Hepatocyte (in vitro differentiated cells): ENCODE measurements at regions not wholly inside any gene's neighbourhood (a gene's known extent, or its start where the extent isn't known, plus 50 kb on each side); places are given as distances from the start of the nearest gene placed in this dataset.

ENCODE experiments used
- DNase-seq: peaks from one replicate; pipeline ENCODE4 v3.0.0-alpha.2; 2016; ENCODE audit warnings: low spot score
- H2AFZ ChIP-seq: fragments of 200-600 bp; sonication (generic); 2 replicates; pipeline ENCODE4 v1.6.0; 2016; ENCODE audit warnings: antibody characterized with exemption, mild to moderate bottlenecking
- H3K27ac ChIP-seq: fragments of 200-600 bp; sonication (generic); 2 replicates; pipeline ENCODE4 v1.5.1; 2016; ENCODE audit warnings: mild to moderate bottlenecking
- H3K27me3 ChIP-seq: fragments of 200-600 bp; sonication (generic); 2 replicates; pipeline ENCODE4 v1.6.1; 2016
- H3K36me3 ChIP-seq: fragments of 200-600 bp; sonication (generic); replicated peaks from 2 replicates; pipeline ENCODE4 v1.5.1; 2016; ENCODE audit warnings: low read depth; ENCODE audit not compliant: insufficient read depth
- H3K4me1 ChIP-seq: fragments of 200-600 bp; sonication (generic); 2 replicates; pipeline ENCODE4 v1.5.1; 2016; ENCODE audit warnings: mild to moderate bottlenecking, moderate library complexity; ENCODE audit not compliant: insufficient read depth
- H3K4me2 ChIP-seq: fragments of 200-600 bp; sonication (generic); 2 replicates; pipeline ENCODE4 v1.6.0; 2016
- H3K4me3 ChIP-seq: fragments of 200-600 bp; sonication (generic); 2 replicates; pipeline ENCODE4 v1.5.1; 2016; ENCODE audit warnings: mild to moderate bottlenecking
- H3K79me2 ChIP-seq: fragments of 200-600 bp; sonication (generic); 2 replicates; pipeline ENCODE4 v1.6.0; 2017; ENCODE audit warnings: mild to moderate bottlenecking
- H3K9me2 ChIP-seq: fragments of 200-600 bp; sonication (generic); replicated peaks from 2 replicates; pipeline ENCODE4 v1.6.0; 2017; ENCODE audit warnings: mild to moderate bottlenecking; ENCODE audit not compliant: insufficient read depth
- H3K9me3 ChIP-seq: fragments of 200-600 bp; sonication (generic); 2 replicates; pipeline ENCODE4 v1.5.1; 2016; ENCODE audit warnings: low read depth, mild to moderate bottlenecking
- H4K20me1 ChIP-seq: fragments of 200-600 bp; sonication (generic); 2 replicates; pipeline ENCODE4 v1.6.0; 2016; ENCODE audit warnings: mild to moderate bottlenecking; ENCODE audit not compliant: insufficient read depth, poor library complexity, severe bottlenecking
- EZH2 ChIP-seq: fragments of 200-600 bp; sonication (generic); IDR thresholded peaks from 2 replicates; pipeline ENCODE4 v1.6.1; 2016; ENCODE audit warnings: antibody characterized with exemption, mild to moderate bottlenecking, borderline replicate concordance
- EZH2phosphoT487 ChIP-seq: fragments of 200-600 bp; sonication (generic); IDR thresholded peaks from one replicate; pipeline ENCODE4 v1.6.1; 2018; ENCODE audit warnings: antibody characterized with exemption, mild to moderate bottlenecking, low read depth, moderate library complexity; ENCODE audit not compliant: unreplicated experiment, severe bottlenecking
- WGBS: methylation state at CpG from one replicate; pipeline ENCODE4 v1.1.6; 2016; ENCODE audit warnings: low lambda C conversion rate; ENCODE audit errors: missing lambda C conversion rate; 5-methylcytosine and 5-hydroxymethylcytosine counted together
- TF ChIP-seq, protein P1 (sequence below): fragments of 200-600 bp; sonication (generic); IDR thresholded peaks from 2 replicates; pipeline ENCODE4 v1.5.1; 2016; ENCODE audit warnings: antibody characterized with exemption, mild to moderate bottlenecking; ENCODE audit not compliant: poor library complexity

DNA sequence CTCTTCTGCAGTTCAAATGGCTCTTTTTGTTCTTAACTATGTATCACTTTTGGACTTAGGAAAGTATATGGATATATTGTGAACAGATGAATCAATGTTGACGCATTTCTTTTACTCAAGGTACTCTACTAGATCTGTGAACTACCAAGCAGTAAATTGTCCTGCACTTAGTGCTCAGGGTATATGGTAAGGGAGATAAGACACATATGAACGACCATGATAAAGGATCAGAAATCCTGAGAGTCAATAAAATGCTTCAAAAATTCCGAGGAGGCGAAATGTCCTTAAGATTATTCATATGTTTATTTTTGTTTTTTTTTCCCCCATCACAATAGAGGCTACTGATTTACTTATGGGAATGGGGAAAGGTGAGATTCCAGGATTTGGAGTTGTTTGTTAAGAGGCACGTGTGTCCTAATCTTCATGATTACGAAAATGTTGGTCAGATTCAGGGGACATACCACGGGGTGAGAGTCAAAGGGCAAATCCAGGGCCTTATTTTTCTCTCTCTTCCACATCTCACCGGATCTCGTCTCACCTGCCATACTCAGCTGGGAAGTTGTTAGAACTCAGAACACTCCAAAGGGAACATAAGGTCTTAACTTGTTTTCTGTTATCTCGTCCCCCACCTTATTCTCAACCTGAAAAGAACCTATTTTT, 475.1 kb upstream of the TBL1XR1 start:
- 62% methylated on average over 10 of the region's 10 CpGs for WGBS
- Histone ChIP-seq H4K20me1 (no peaks in the 10 kb centered on the region), H3K4me1 (peaks cover 16% of the 10 kb centered on the region), H3K4me3 (no peak overlapping the region), H3K4me2 (no peak overlapping the region), H3K9me3 (no peaks in the 10 kb centered on the region), H3K27ac (peak overlapping the region; percentile 64), H3K27me3 (no peaks in the 10 kb centered on the region), H3K9me2 (no peaks in the 10 kb centered on the region), H3K79me2 (no peaks in the 10 kb centered on the region), H2AFZ (no peak overlapping the region), H3K36me3 (no peaks in the 10 kb centered on the region)
- DNase-seq = no peak
- TF ChIP-seq EZH2 = no peak
- TF ChIP-seq, protein P1, sequence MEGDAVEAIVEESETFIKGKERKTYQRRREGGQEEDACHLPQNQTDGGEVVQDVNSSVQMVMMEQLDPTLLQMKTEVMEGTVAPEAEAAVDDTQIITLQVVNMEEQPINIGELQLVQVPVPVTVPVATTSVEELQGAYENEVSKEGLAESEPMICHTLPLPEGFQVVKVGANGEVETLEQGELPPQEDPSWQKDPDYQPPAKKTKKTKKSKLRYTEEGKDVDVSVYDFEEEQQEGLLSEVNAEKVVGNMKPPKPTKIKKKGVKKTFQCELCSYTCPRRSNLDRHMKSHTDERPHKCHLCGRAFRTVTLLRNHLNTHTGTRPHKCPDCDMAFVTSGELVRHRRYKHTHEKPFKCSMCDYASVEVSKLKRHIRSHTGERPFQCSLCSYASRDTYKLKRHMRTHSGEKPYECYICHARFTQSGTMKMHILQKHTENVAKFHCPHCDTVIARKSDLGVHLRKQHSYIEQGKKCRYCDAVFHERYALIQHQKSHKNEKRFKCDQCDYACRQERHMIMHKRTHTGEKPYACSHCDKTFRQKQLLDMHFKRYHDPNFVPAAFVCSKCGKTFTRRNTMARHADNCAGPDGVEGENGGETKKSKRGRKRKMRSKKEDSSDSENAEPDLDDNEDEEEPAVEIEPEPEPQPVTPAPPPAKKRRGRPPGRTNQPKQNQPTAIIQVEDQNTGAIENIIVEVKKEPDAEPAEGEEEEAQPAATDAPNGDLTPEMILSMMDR = no peak
- TF ChIP-seq EZH2phosphoT487 = no peak

DNA sequence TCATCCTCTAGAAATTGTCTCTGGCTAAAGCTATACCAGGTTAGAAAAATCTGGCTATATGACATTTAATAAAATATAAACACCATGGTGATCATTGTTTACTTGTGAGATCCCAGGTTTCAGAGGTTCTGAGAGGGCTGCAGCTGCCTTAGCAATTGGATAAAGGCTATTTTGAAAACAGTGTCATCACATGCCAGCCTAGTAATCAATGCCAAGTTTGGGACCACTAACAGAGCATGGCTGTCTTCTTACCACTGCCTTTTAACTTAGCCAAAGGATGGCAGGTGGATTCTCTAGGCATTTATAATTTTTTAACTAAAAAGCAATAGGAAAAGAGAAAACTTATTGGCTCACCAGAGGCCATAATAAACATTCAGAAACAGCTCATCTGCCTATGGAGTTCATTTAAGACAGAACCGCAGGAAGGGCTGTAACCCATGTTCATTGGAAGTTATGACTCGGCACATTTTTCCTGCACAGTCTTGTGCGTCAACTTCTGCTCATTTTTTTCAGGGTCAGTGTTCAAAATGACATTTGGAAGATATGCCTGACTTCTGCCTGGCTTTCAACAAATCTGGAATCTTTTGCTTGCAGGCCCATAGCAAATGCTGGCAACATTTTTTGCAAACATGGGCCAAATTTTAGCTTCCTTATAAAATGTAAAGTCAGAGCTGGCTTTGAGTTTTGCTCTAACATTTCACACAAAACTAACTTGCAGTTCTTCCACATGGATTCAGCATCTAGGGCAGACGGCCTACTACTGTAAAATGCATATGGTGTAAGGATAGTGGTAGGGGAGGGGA, 476.0 kb upstream of the TBL1XR1 start:
- H3K4me2 ChIP-seq = no peak overlapping the region
- no peak overlapping the region for H2AFZ ChIP-seq
- no peaks in the 10 kb centered on the region for H3K27me3 ChIP-seq
- H3K4me3 ChIP-seq = no peak overlapping the region
- TF ChIP-seq EZH2 (no peak), EZH2phosphoT487 (no peak)
- TF ChIP-seq, protein P1 = no peak
- no peaks in the 10 kb centered on the region for H3K9me2 ChIP-seq
- 60% methylated on average over 4 of the region's 4 CpGs for WGBS
- no peaks in the 10 kb centered on the region for H4K20me1 ChIP-seq
- H3K79me2 ChIP-seq = no peaks in the 10 kb centered on the region
- H3K4me1 ChIP-seq = peaks cover 16% of the 10 kb centered on the region
- peak; percentile 57 for DNase-seq
- H3K27ac ChIP-seq = peak overlapping the region; percentile 64
- H3K9me3 ChIP-seq = no peaks in the 10 kb centered on the region
- H3K36me3 ChIP-seq = no peaks in the 10 kb centered on the region

DNA sequence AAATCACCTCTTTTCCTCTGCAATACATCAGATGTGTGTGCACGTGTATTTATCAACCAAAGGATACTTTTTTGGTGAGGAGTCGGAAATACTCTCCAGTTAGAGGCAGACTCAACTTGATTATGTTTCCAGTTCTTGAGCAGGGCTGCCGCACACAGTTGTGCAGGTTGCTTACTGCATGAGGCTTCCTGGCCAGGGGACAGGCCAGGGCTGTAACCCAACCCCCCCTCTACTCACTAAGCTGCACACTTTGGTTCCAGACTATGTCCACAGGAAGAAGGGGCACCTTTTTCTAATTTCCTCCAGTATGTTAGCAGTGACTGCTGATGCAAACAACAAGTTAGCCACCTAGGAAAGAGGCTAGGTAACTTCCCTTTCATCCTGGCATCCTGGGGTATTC, 476.9 kb upstream of the TBL1XR1 start:
- DNase-seq = no peak
- TF ChIP-seq, protein P1 = no peak
- no peak for TF ChIP-seq EZH2
- no peak for TF ChIP-seq EZH2phosphoT487
- H3K4me3 ChIP-seq = no peak overlapping the region
- no peak overlapping the region for H2AFZ ChIP-seq
- WGBS = 98% methylated on average over 3 of the region's 3 CpGs
- H3K4me2 ChIP-seq = no peak overlapping the region
- H3K36me3 ChIP-seq = no peaks in the 10 kb centered on the region
- no peaks in the 10 kb centered on the region for H3K9me3 ChIP-seq
- no peaks in the 10 kb centered on the region for H3K9me2 ChIP-seq
- H3K79me2 ChIP-seq = no peaks in the 10 kb centered on the region
- H4K20me1 ChIP-seq = no peaks in the 10 kb centered on the region
- no peak overlapping the region for H3K27ac ChIP-seq
- no peaks in the 10 kb centered on the region for H3K27me3 ChIP-seq
- peaks cover 16% of the 10 kb centered on the region for H3K4me1 ChIP-seq
